ENCODE measurements at regions not wholly inside any gene's neighbourhood (a gene's known extent, or its start where the extent isn't known, plus 50 kb on each side); places are given as distances from the start of the nearest gene placed in this dataset.

GRCh38 chr4:4675051-4675581 is 133.3 kb upstream of the STX18 start:
- CTCF ChIA-PET = no interaction called here
- H3K4me3 ChIP-seq (ENCODE audit: low read depth, low read length) = no peak overlapping the region
- H3K36me3 ChIP-seq (ENCODE audit: control insufficient read depth in 2 of 2, insufficient read depth in 1 of 2, low read length in 2 of 2) = no peaks in the 10 kb centered on the region
- no peaks in the 10 kb centered on the region for H3K9me3 ChIP-seq (ENCODE audit: control insufficient read depth, insufficient read depth, low read depth, low read length)
- no peaks in the 10 kb centered on the region; the same call in 1 of the 2 replicates for H3K4me1 ChIP-seq (ENCODE audit: control insufficient read depth, insufficient read depth, low read length)
- TF ChIP-seq KLF16 (tag by site-specific recombination; IDR thresholded peaks at IDR 0.05) = no peak
- no peak for TF ChIP-seq GLI4 (tag by site-specific recombination; IDR thresholded peaks at IDR 0.05)
- TF ChIP-seq MYNN (tag by site-specific recombination; IDR thresholded peaks at IDR 0.05; ENCODE audit: borderline replicate concordance) = no peak
- no peak for TF ChIP-seq MZF1 (tag by site-specific recombination; IDR thresholded peaks at IDR 0.05; ENCODE audit: borderline replicate concordance)
- TF ChIP-seq, protein P1, sequence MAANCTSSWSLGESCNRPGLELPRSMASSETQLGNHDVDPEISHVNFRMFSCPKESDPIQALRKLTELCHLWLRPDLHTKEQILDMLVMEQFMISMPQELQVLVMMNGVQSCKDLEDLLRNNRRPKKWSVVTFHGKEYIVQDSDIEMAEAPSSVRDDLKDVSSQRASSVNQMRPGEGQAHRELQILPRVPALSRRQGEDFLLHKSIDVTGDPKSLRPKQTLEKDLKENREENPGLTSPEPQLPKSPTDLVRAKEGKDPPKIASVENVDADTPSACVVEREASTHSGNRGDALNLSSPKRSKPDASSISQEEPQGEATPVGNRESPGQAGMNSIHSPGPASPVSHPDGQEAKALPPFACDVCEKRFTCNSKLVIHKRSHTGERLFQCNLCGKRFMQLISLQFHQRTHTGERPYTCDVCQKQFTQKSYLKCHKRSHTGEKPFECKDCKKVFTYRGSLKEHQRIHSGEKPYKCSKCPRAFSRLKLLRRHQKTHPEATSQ (tag by site-specific recombination; IDR thresholded peaks at IDR 0.05) = no peak
- TF ChIP-seq ZNF768 (tag by site-specific recombination; IDR thresholded peaks at IDR 0.05) = no peak
- TF ChIP-seq ZNF239 (tag by site-specific recombination; IDR thresholded peaks at IDR 0.05) = no peak
- peak; percentile 98 for TF ChIP-seq EGR2 (tag by site-specific recombination; IDR thresholded peaks at IDR 0.05; ENCODE audit: low read depth)
- peak; percentile 84 for TF ChIP-seq ZFHX2 (tag by site-specific recombination; conservative IDR thresholded peaks at IDR 0.05)
- TF ChIP-seq, protein P2, sequence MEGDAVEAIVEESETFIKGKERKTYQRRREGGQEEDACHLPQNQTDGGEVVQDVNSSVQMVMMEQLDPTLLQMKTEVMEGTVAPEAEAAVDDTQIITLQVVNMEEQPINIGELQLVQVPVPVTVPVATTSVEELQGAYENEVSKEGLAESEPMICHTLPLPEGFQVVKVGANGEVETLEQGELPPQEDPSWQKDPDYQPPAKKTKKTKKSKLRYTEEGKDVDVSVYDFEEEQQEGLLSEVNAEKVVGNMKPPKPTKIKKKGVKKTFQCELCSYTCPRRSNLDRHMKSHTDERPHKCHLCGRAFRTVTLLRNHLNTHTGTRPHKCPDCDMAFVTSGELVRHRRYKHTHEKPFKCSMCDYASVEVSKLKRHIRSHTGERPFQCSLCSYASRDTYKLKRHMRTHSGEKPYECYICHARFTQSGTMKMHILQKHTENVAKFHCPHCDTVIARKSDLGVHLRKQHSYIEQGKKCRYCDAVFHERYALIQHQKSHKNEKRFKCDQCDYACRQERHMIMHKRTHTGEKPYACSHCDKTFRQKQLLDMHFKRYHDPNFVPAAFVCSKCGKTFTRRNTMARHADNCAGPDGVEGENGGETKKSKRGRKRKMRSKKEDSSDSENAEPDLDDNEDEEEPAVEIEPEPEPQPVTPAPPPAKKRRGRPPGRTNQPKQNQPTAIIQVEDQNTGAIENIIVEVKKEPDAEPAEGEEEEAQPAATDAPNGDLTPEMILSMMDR (tag by site-specific recombination; IDR thresholded peaks at IDR 0.05) = no peak
- no peak for TF ChIP-seq ZNF585B (tag by site-specific recombination; IDR thresholded peaks at IDR 0.05)
- TF ChIP-seq ZNF175 (tag by site-specific recombination; IDR thresholded peaks at IDR 0.05) = no peak
- TF ChIP-seq ZNF623 (tag by site-specific recombination; IDR thresholded peaks at IDR 0.05) = no peak
- TF ChIP-seq ZNF366 (tag by site-specific recombination; conservative IDR thresholded peaks at IDR 0.05) = peak; percentile 89
- TF ChIP-seq INSM2 (tag by site-specific recombination; IDR thresholded peaks at IDR 0.05) = no peak
- TF ChIP-seq ZNF433 (tag by site-specific recombination; IDR thresholded peaks at IDR 0.05; ENCODE audit: low read depth) = no peak
- TF ChIP-seq ZBTB1 (tag by site-specific recombination; IDR thresholded peaks at IDR 0.05) = no peak
- TF ChIP-seq ZBTB17 (tag by site-specific recombination; IDR thresholded peaks at IDR 0.05) = peak; percentile 66
- no peak for TF ChIP-seq ZBTB48 (tag by site-specific recombination; IDR thresholded peaks at IDR 0.05)
- no peak for TF ChIP-seq ZNF292 (tag by site-specific recombination; IDR thresholded peaks at IDR 0.05; ENCODE audit: borderline replicate concordance, low read depth)
- TF ChIP-seq ZNF600 (tag by site-specific recombination; IDR thresholded peaks at IDR 0.05) = no peak
- TF ChIP-seq ZNF664 (tag by site-specific recombination; IDR thresholded peaks at IDR 0.05) = no peak
- TF ChIP-seq HOXD13 (CRISPR knock-in tag; IDR thresholded peaks at IDR 0.05; ENCODE audit: borderline replicate concordance) = no peak
- TF ChIP-seq ZNF560 (tag by site-specific recombination; IDR thresholded peaks at IDR 0.05; ENCODE audit: borderline replicate concordance) = no peak
- no peak for TF ChIP-seq ZNF621 (tag by site-specific recombination; IDR thresholded peaks at IDR 0.05)
- TF ChIP-seq, protein P3, sequence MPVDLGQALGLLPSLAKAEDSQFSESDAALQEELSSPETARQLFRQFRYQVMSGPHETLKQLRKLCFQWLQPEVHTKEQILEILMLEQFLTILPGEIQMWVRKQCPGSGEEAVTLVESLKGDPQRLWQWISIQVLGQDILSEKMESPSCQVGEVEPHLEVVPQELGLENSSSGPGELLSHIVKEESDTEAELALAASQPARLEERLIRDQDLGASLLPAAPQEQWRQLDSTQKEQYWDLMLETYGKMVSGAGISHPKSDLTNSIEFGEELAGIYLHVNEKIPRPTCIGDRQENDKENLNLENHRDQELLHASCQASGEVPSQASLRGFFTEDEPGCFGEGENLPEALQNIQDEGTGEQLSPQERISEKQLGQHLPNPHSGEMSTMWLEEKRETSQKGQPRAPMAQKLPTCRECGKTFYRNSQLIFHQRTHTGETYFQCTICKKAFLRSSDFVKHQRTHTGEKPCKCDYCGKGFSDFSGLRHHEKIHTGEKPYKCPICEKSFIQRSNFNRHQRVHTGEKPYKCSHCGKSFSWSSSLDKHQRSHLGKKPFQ (tag by site-specific recombination; IDR thresholded peaks at IDR 0.05) = no peak
- no peak for TF ChIP-seq BCL11B (tag by site-specific recombination; IDR thresholded peaks at IDR 0.05; ENCODE audit: low read depth)
- TF ChIP-seq ZNF394 (tag by site-specific recombination; IDR thresholded peaks at IDR 0.05; ENCODE audit: borderline replicate concordance) = no peak
- TF ChIP-seq ZNF830 (tag by site-specific recombination; IDR thresholded peaks at IDR 0.05; ENCODE audit: low read depth) = no peak
- H3K27ac ChIP-seq (ENCODE audit: extremely low read depth, low read depth, low read length) = no peak overlapping the region
- POLR2A ChIA-PET = no interaction called here

All from HEK293 (cell line).